ENCODE measurements at regions not wholly inside any gene's neighbourhood (a gene's known extent, or its start where the extent isn't known, plus 50 kb on each side); places are given as distances from the start of the nearest gene placed in this dataset.

DNA sequence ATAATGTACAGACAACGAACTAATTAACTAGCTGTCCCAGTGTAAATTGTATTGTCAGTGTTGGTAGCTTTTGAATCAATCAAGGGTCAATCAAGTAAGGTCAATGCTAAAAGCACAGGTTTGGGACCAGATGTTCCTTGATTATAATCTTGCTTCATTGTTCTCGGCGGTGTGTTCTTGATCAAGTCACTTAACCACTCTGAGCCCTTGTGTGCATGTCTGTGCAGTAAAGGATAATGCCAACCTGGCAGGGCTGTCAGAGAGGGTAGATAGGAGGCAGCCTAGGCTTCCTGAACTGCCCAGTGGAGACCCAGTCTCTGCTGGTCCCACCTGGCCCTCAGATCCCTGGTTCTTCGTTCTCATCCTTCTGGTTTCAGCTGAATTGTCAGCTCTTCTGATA, 221.0 kb downstream of the EMX2 start:
- no peak overlapping the region for H2BK12ac ChIP-seq (ENCODE audit: low read depth, low read length)
- no peak overlapping the region for H4K8ac ChIP-seq (ENCODE audit: extremely low read depth, insufficient read depth, low read length)
- no peaks in the 10 kb centered on the region for H3K79me1 ChIP-seq (ENCODE audit: low read depth, low read length)
- no peak overlapping the region for H2BK15ac ChIP-seq (ENCODE audit: low read length)
- H3K23ac ChIP-seq (ENCODE audit: insufficient read length) = no peak overlapping the region
- H3K79me2 ChIP-seq (ENCODE audit: control insufficient read depth in 1 of 2, insufficient read depth in 2 of 2, low read length in 2 of 2) = no peaks in the 10 kb centered on the region
- no peak overlapping the region for H2AK5ac ChIP-seq (ENCODE audit: low read depth, low read length)
- no peaks in the 10 kb centered on the region for H3K9me3 ChIP-seq (ENCODE audit: insufficient read depth in 2 of 2, low read depth in 1 of 2, low read length in 1 of 2)
- H3K18ac ChIP-seq (ENCODE audit: extremely low read depth, low read length) = no peak overlapping the region
- no peak overlapping the region for H3K9ac ChIP-seq (replicated peaks in 1 of 4; ENCODE audit: extremely low read depth in 1 of 4, low read depth in 3 of 4, low read length in 3 of 4)
- H3K27me3 ChIP-seq (replicated peaks in 1 of 4; ENCODE audit: control insufficient read depth in 3 of 4, extremely low read depth in 1 of 4, insufficient read depth in 3 of 4, low read length in 3 of 4) = no peaks in the 10 kb centered on the region; a peak in 1 of 7 replicates
- no peaks in the 10 kb centered on the region for H3K4me1 ChIP-seq (replicated peaks in 1 of 4; ENCODE audit: control insufficient read depth in 3 of 4, insufficient read depth in 4 of 4, low read length in 3 of 4)
- no peak overlapping the region for H3K56ac ChIP-seq (replicated peaks; ENCODE audit: insufficient read length, low read depth, low read length)
- H4K91ac ChIP-seq (replicated peaks; ENCODE audit: insufficient read length, low read length) = no peak overlapping the region
- POLR2A ChIA-PET (ENCODE audit: partially characterized antibody) = no interaction called here
- H3K27ac ChIP-seq (ENCODE audit: low read depth, low read length) = no peak overlapping the region
- H3K14ac ChIP-seq (ENCODE audit: insufficient read length) = no peak overlapping the region
- H2BK5ac ChIP-seq (ENCODE audit: low read depth, low read length) = no peak overlapping the region
- H2AFZ ChIP-seq (ENCODE audit: low read length) = no peak overlapping the region
- H3K36me3 ChIP-seq (ENCODE audit: control insufficient read depth in 2 of 4, insufficient read depth in 4 of 4, low read length in 3 of 4) = no peaks in the 10 kb centered on the region
- H3K4me3 ChIP-seq (ENCODE audit: extremely low read depth in 1 of 4, insufficient read depth in 2 of 4, low read depth in 3 of 4, low read length in 4 of 4) = no peak overlapping the region
- FAIRE-seq (no peak), DNase-seq (ENCODE audit: low read depth in 1 of 2, low spot score in 2 of 2) (no peak)
- H4K20me1 ChIP-seq (replicated peaks in 1 of 2; ENCODE audit: control insufficient read depth in 1 of 2, insufficient read depth in 2 of 2, low read length in 2 of 2) = no peaks in the 10 kb centered on the region
- no peak overlapping the region for H3K4me2 ChIP-seq (ENCODE audit: insufficient read depth in 1 of 2, low read depth in 2 of 2, low read length in 2 of 2)
- H3K23me2 ChIP-seq (ENCODE audit: low read depth, low read length) = no peaks in the 10 kb centered on the region
- no peak overlapping the region for H3K4ac ChIP-seq (replicated peaks; ENCODE audit: insufficient read length, low read depth, low read length)
- no peak overlapping the region for H4K5ac ChIP-seq (ENCODE audit: insufficient read length, low read depth, low read length)
- CTCF ChIA-PET (ENCODE audit: partially characterized antibody) = interaction anchor here (0.6 to 1.2 kb wide), 3 partner anchors 9 to 41 kb away, joined by 3 read pairs; no protein-coding TSS in a partner anchor
- no peak overlapping the region for H2BK120ac ChIP-seq (replicated peaks; ENCODE audit: low read depth, low read length)
- H2BK20ac ChIP-seq (ENCODE audit: low read length) = no peak overlapping the region
- WGBS, 2 experiments (ENCODE audit: extremely low coverage in 1 of 2, insufficient coverage in 1 of 2, insufficient read length in 1 of 2, insufficient replicate concordance in 2 of 2, low coverage in 1 of 2, low lambda C conversion rate in 2 of 2, missing lambda C conversion rate in 1 of 2) = 94% methylated on average over 4 of the region's 4 CpGs; no CpG with 5 or more reads in 1 of the 2 experiments
- TF ChIP-seq KDM1A (IDR thresholded peaks at IDR 0.05; ENCODE audit: borderline replicate concordance, low read length) = no peak

Measured in H1 (cell line).